Dedifferentiated amniotic fluid mesenchymal stem cell (primary cell): ENCODE measurements at regions not wholly inside any gene's neighbourhood (a gene's known extent, or its start where the extent isn't known, plus 50 kb on each side); places are given as distances from the start of the nearest gene placed in this dataset.

Experiments
- DNase-seq: peaks from one replicate; pipeline ENCODE4 v3.0.0-alpha.2; 2016; ENCODE audit errors: extremely low spot score

- DNase-seq: no peak
Observed at GRCh38 chr1:101290922-101291561, 54.2 kb downstream of the S1PR1 start.

GRCh38 chr1:101291562-101292380, 55.0 kb downstream of the S1PR1 start:
- peak; percentile 84 for DNase-seq

- no peak for DNase-seq
Observed at GRCh38 chr1:101293461-101294051, 56.7 kb downstream of the S1PR1 start.

- DNase-seq: no peak
Observed at GRCh38 chr1:101295209-101295608, 58.4 kb downstream of the S1PR1 start.

GRCh38 chr1:101298663-101299062, 61.8 kb downstream of the S1PR1 start:
- no peak for DNase-seq

GRCh38 chr1:101299141-101299540, 62.3 kb downstream of the S1PR1 start:
- DNase-seq: no peak

GRCh38 chr1:101299710-101300109, 62.9 kb downstream of the S1PR1 start:
- DNase-seq: no peak

- DNase-seq: no peak
Observed at GRCh38 chr1:101300916-101301315, 64.1 kb downstream of the S1PR1 start.

- no peak for DNase-seq
Observed at GRCh38 chr1:101301446-101302057, 64.7 kb downstream of the S1PR1 start.

- no peak for DNase-seq
Observed at GRCh38 chr1:101302831-101303511, 66.2 kb downstream of the S1PR1 start.

- DNase-seq: no peak
Observed at GRCh38 chr1:101307985-101308689, 71.3 kb downstream of the S1PR1 start.

GRCh38 chr1:101308935-101309333, 72.1 kb downstream of the S1PR1 start:
- no peak for DNase-seq

GRCh38 chr1:101309334-101310311, 72.8 kb downstream of the S1PR1 start:
- peak; percentile 59 for DNase-seq

GRCh38 chr1:101310506-101310905, 73.7 kb downstream of the S1PR1 start:
- DNase-seq: no peak

- no peak for DNase-seq
Observed at GRCh38 chr1:101311146-101311920, 74.5 kb downstream of the S1PR1 start.

GRCh38 chr1:101312147-101312546, 75.3 kb downstream of the S1PR1 start:
- no peak for DNase-seq

GRCh38 chr1:101313356-101313755, 76.5 kb downstream of the S1PR1 start:
- DNase-seq: no peak

- DNase-seq: no peak
Observed at GRCh38 chr1:101314244-101314643, 77.4 kb downstream of the S1PR1 start.

GRCh38 chr1:101316256-101316655, 79.4 kb downstream of the S1PR1 start:
- no peak for DNase-seq
